ENCODE measurements at regions not wholly inside any gene's neighbourhood (a gene's known extent, or its start where the extent isn't known, plus 50 kb on each side); places are given as distances from the start of the nearest gene placed in this dataset.
"Not testable (repeated sequence)": the region's sequence is repeated elsewhere in the genome, so short reads cannot be mapped to it uniquely, and the experiment has no call there.

DNA sequence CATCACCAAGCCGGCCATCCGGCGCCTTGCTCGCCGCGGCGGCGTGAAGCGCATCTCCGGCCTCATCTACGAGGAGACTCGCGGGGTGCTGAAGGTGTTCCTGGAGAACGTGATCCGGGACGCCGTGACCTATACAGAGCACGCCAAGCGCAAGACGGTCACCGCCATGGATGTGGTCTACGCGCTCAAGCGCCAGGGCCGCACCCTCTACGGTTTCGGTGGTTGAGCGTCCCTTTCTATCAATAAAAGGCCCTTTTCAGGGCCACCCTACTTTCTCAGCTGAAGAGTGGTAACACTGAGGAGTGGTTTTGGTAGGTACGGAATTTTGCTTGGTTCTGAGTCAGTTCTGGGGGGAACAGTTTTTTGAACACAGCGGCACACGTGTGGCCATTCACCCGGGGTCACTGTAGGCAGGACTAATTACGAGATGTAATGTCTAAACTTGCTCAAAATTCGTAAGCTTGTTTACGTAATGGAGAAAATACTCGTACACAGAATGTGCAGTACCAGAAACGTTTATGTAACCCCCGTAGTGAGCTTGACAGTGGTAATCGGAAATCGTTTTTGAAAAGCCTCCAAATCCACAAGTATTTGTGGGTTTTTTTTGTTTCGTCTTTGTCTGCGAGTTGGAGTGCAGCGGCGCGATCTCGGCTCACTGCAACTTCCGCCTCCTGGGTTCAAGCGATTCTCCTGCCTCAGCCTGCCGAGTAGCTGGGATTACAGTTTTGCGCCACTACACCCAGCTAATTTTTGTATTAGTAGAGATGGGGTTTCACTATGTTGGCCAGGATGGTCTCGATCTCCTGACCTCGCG, 87.8 kb downstream of the OR2B2 start (continued):
- TF ChIP-seq POLR2G (IDR thresholded peaks at IDR 0.05; ENCODE audit: low read depth, low read length): peak; percentile 92
- TF ChIP-seq, protein P1, sequence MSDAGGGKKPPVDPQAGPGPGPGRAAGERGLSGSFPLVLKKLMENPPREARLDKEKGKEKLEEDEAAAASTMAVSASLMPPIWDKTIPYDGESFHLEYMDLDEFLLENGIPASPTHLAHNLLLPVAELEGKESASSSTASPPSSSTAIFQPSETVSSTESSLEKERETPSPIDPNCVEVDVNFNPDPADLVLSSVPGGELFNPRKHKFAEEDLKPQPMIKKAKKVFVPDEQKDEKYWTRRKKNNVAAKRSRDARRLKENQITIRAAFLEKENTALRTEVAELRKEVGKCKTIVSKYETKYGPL (CRISPR knock-in tag; IDR thresholded peaks at IDR 0.05): 0 out of 2 replicates have a peak, but pooled peaks have one; percentile 23
- 0 out of 2 replicates have a peak, but pooled peaks have one; percentile 21 for TF ChIP-seq ZKSCAN8 (CRISPR knock-in tag; IDR thresholded peaks at IDR 0.05; ENCODE audit: borderline replicate concordance)
- peak; percentile 94 for TF ChIP-seq ZC3H4 (CRISPR knock-in tag; IDR thresholded peaks at IDR 0.05; ENCODE audit: borderline replicate concordance)
- TF ChIP-seq, protein P2, sequence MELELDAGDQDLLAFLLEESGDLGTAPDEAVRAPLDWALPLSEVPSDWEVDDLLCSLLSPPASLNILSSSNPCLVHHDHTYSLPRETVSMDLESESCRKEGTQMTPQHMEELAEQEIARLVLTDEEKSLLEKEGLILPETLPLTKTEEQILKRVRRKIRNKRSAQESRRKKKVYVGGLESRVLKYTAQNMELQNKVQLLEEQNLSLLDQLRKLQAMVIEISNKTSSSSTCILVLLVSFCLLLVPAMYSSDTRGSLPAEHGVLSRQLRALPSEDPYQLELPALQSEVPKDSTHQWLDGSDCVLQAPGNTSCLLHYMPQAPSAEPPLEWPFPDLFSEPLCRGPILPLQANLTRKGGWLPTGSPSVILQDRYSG (CRISPR knock-in tag; IDR thresholded peaks at IDR 0.05): 0 out of 2 replicates have a peak, but pooled peaks have one; percentile 16
- TF ChIP-seq SPEN (CRISPR knock-in tag; IDR thresholded peaks at IDR 0.05; ENCODE audit: low read depth): 0 out of 2 replicates have a peak, but pooled peaks have one; percentile 26
- peak; percentile 55 to 91; a peak in 3 of 4 replicates for TF ChIP-seq POLR2A (IDR thresholded peaks at IDR 0.05; ENCODE audit: insufficient read depth in 1 of 2, low read depth in 2 of 2, low read length in 2 of 2)
- TF ChIP-seq CREM (IDR thresholded peaks at IDR 0.05): 0 out of 2 replicates have a peak, but pooled peaks have one; percentile 25
- not testable (repeated sequence) for TF ChIP-seq CREM (CRISPR knock-in tag; IDR thresholded peaks at IDR 0.05); CBX2 (IDR thresholded peaks at IDR 0.05; ENCODE audit: low read depth, low read length)
- peak; percentile 54; the same call in 1 of the 2 replicates for TF ChIP-seq MAX (IDR thresholded peaks at IDR 0.05)
- TF ChIP-seq HNRNPL (IDR thresholded peaks at IDR 0.05; ENCODE audit: low read depth, low read length): 0 out of 2 replicates have a peak, but pooled peaks have one; percentile 27
- TF ChIP-seq FOXC1 (CRISPR knock-in tag; IDR thresholded peaks at IDR 0.05; ENCODE audit: borderline replicate concordance): peak; percentile 11; the same call in 1 of the 2 replicates
- peak; percentile 45; the same call in 1 of the 2 replicates for TF ChIP-seq ZNF687 (CRISPR knock-in tag; IDR thresholded peaks at IDR 0.05)
- TF ChIP-seq SOX5 (CRISPR knock-in tag; IDR thresholded peaks at IDR 0.05; ENCODE audit: borderline replicate concordance): 0 out of 2 replicates have a peak, but pooled peaks have one; percentile 11
- TF ChIP-seq RBFOX2 (IDR thresholded peaks at IDR 0.05; ENCODE audit: low read depth, low read length): peak; percentile 85; the same call in 1 of the 2 replicates
- TF ChIP-seq RBM22 (optimal IDR thresholded peaks at IDR 0.05; ENCODE audit: low read length): peak; percentile 91
- peak; percentile 26; the same call in 1 of the 2 replicates for TF ChIP-seq ZNF350 (CRISPR knock-in tag; IDR thresholded peaks at IDR 0.05; ENCODE audit: borderline replicate concordance, low read depth)
- 0 out of 2 replicates have a peak, but pooled peaks have one; percentile 23 for TF ChIP-seq ELF4 (CRISPR knock-in tag; IDR thresholded peaks at IDR 0.05; ENCODE audit: borderline replicate concordance)
- TF ChIP-seq, protein P3, sequence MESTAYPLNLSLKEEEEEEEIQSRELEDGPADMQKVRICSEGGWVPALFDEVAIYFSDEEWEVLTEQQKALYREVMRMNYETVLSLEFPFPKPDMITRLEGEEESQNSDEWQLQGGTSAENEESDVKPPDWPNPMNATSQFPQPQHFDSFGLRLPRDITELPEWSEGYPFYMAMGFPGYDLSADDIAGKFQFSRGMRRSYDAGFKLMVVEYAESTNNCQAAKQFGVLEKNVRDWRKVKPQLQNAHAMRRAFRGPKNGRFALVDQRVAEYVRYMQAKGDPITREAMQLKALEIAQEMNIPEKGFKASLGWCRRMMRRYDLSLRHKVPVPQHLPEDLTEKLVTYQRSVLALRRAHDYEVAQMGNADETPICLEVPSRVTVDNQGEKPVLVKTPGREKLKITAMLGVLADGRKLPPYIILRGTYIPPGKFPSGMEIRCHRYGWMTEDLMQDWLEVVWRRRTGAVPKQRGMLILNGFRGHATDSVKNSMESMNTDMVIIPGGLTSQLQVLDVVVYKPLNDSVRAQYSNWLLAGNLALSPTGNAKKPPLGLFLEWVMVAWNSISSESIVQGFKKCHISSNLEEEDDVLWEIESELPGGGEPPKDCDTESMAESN (CRISPR knock-in tag; conservative IDR thresholded peaks at IDR 0.05): peak; percentile 45; the same call in 1 of the 2 replicates
- TF ChIP-seq CBX2 (CRISPR knock-in tag; IDR thresholded peaks at IDR 0.05; ENCODE audit: low read depth): 0 out of 2 replicates have a peak, but pooled peaks have one; percentile 62

Data from HepG2 (cell line).